ENCODE measurements at regions not wholly inside any gene's neighbourhood (a gene's known extent, or its start where the extent isn't known, plus 50 kb on each side); places are given as distances from the start of the nearest gene placed in this dataset.

DNA sequence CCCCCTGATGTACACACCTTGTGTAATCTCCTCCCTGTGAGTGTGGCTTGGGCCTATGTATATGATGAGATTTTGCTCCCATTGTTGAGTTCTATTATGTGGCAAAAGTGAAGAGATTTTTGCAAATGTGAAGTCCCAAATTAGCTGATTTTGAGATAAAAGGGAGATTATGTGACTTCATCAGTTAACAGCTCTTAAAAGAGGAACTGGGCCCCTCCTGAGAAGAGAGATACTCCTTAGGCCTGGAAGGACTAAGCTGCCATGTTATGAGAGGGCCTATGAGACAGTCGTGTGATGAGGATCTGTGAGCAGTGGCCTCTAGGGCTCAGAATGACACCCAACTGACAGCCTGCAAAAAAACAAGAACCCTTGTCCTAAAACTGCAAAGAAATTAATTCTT, 93.4 kb downstream of the OR5AK2 start:
- Histone ChIP-seq H3K4me1 (ENCODE audit: control insufficient read depth, insufficient read depth, low read length) (peaks cover 7% of the 10 kb centered on the region; the same call in 1 of the 2 replicates), H3K4me3 (ENCODE audit: low read depth, low read length) (no peak overlapping the region), H3K9ac (ENCODE audit: low read depth, low read length) (no peak overlapping the region), H3K36me3 (ENCODE audit: control insufficient read depth, insufficient read depth, low read length) (no peaks in the 10 kb centered on the region), H3K27ac (ENCODE audit: low read depth, low read length) (no peak overlapping the region), H3K27me3 (ENCODE audit: control insufficient read depth, insufficient read depth, low read length) (no peaks in the 10 kb centered on the region), H3K9me3 (ENCODE audit: control insufficient read depth, insufficient read depth, low read length) (no peaks in the 10 kb centered on the region; the same call in 1 of the 2 replicates)

DNA sequence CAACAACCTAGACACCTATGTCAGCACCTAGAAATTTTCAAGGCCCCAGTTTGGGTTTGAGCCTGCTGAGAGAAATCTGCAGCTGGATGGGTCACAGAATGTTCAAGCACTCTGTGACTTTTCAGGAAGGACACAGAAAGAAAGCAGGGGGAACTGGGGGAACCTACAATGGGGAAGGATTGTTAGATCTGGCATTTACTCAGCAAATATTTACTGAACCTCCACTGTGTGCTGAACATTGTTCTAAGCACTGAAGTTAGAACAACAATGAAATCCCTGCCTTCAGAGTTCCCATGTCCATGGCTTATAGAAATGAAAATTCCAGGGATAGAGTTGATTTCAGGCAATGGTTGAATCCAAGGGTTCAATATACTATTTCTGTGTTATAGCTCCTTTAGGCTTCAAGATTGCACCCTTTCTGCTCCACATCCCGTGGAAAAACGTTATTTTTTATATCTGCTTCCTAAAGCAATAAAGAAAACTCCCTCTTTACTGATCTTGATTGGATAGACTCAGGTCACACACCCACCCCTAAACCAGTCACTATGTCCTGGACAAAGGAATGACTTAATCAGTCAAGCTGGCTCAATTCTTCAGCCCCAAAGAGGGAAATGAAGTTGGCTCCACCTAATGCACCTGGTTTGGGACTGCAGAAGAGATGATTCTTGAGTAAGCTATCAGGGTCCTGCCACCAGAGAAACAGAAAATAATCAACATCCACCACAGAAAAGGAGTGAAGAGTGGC, 95.1 kb downstream of the OR5AK2 start:
- H3K4me3 ChIP-seq (ENCODE audit: low read depth, low read length) = no peak overlapping the region
- H3K4me1 ChIP-seq (ENCODE audit: control insufficient read depth, insufficient read depth, low read length) = peaks cover 7% of the 10 kb centered on the region; the same call in 1 of the 2 replicates
- H3K9me3 ChIP-seq (ENCODE audit: control insufficient read depth, insufficient read depth, low read length) = no peaks in the 10 kb centered on the region; the same call in 1 of the 2 replicates
- no peak overlapping the region for H3K9ac ChIP-seq (ENCODE audit: low read depth, low read length)
- no peaks in the 10 kb centered on the region for H3K27me3 ChIP-seq (ENCODE audit: control insufficient read depth, insufficient read depth, low read length)
- H3K36me3 ChIP-seq (ENCODE audit: control insufficient read depth, insufficient read depth, low read length) = no peaks in the 10 kb centered on the region
- H3K27ac ChIP-seq (ENCODE audit: low read depth, low read length) = no peak overlapping the region

DNA sequence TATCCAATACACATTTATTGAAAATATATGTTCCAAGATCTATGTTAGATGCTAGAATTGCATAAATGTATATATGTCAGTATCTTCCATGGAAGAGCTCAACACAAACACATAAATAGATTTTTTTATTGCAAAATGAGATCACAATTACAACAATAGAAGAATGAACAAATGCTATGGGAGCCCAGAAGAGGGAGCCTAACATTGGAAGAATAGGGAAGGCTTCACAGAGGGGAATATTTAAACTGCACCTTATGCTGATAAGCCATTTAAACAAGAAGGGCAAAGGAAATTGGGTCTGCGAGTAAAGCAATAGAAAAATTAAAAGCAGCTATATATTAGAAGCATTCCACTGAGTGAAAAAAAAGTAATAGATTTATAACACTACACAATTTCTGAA, 96.1 kb upstream of the LRRC55 start:
- Histone ChIP-seq H3K27ac (ENCODE audit: low read depth, low read length) (no peak overlapping the region), H3K36me3 (ENCODE audit: control insufficient read depth, insufficient read depth, low read length) (no peaks in the 10 kb centered on the region), H3K9ac (ENCODE audit: low read depth, low read length) (no peak overlapping the region), H3K4me3 (ENCODE audit: low read depth, low read length) (no peak overlapping the region), H3K27me3 (ENCODE audit: control insufficient read depth, insufficient read depth, low read length) (no peaks in the 10 kb centered on the region), H3K4me1 (ENCODE audit: control insufficient read depth, insufficient read depth, low read length) (peaks cover 7% of the 10 kb centered on the region; the same call in 1 of the 2 replicates), H3K9me3 (ENCODE audit: control insufficient read depth, insufficient read depth, low read length) (no peaks in the 10 kb centered on the region; the same call in 1 of the 2 replicates)

DNA sequence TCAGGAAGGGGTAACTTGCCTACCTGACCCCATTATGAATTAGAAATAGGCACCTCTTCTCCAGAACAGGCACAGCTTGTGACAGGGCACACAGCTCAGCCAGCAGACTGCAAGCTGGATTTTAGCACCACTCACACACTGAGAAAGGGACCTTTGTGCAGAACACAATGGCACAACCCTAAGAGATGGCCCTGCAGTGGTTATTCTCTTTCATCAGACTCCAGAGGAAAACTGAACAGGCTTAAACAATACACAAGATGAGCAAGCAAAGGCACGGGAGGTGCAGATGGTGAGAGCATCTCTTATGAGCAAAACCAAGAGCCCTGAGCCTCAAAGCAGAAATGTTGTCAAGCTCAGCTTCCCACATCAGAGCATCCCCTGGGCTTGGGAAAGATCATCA, 93.8 kb upstream of the LRRC55 start:
- Histone ChIP-seq H3K27ac (ENCODE audit: low read depth, low read length) (no peak overlapping the region), H3K9ac (ENCODE audit: low read depth, low read length) (no peak overlapping the region), H3K4me1 (ENCODE audit: control insufficient read depth, insufficient read depth, low read length) (no peaks in the 10 kb centered on the region), H3K36me3 (ENCODE audit: control insufficient read depth, insufficient read depth, low read length) (no peaks in the 10 kb centered on the region), H3K27me3 (ENCODE audit: control insufficient read depth, insufficient read depth, low read length) (no peaks in the 10 kb centered on the region), H3K9me3 (ENCODE audit: control insufficient read depth, insufficient read depth, low read length) (no peaks in the 10 kb centered on the region), H3K4me3 (ENCODE audit: low read depth, low read length) (no peak overlapping the region)

DNA sequence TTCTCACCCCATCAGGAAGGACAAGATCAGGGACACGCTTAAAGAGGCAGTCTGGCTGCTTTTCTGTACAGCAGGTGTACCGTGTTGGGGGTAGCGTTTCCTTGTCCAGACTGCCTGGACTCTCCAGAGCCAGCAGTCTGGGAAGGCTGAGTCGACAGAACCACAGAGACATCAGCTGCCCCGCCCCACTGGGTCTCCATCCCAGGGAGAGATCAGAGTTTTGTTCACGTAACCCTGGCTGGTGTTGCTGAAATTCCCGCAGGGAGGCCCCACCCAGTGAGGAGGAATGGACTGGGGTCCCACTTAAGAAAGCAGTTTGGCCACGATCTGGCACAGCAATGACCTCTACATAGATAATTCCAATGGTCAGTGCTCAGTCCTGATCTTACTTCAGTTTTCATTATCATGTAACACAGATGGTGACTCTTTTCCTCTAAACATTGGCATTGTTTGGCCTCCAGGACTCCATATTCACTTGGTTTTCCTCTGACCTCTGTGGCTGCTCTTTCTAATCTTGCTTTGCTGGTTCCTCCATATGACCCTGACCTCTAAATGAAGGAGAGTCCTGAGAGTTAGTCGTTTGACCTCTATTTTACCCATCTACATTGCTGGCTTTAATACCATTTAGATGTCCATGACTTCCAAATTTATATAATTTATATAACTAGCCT, 89.6 kb upstream of the LRRC55 start:
- H3K27me3 ChIP-seq (ENCODE audit: control insufficient read depth, insufficient read depth, low read length) = no peaks in the 10 kb centered on the region
- no peaks in the 10 kb centered on the region for H3K36me3 ChIP-seq (ENCODE audit: control insufficient read depth, insufficient read depth, low read length)
- no peak overlapping the region for H3K9ac ChIP-seq (ENCODE audit: low read depth, low read length)
- no peak overlapping the region for H3K4me3 ChIP-seq (ENCODE audit: low read depth, low read length)
- no peaks in the 10 kb centered on the region for H3K4me1 ChIP-seq (ENCODE audit: control insufficient read depth, insufficient read depth, low read length)
- no peaks in the 10 kb centered on the region for H3K9me3 ChIP-seq (ENCODE audit: control insufficient read depth, insufficient read depth, low read length)
- no peak overlapping the region for H3K27ac ChIP-seq (ENCODE audit: low read depth, low read length)

DNA sequence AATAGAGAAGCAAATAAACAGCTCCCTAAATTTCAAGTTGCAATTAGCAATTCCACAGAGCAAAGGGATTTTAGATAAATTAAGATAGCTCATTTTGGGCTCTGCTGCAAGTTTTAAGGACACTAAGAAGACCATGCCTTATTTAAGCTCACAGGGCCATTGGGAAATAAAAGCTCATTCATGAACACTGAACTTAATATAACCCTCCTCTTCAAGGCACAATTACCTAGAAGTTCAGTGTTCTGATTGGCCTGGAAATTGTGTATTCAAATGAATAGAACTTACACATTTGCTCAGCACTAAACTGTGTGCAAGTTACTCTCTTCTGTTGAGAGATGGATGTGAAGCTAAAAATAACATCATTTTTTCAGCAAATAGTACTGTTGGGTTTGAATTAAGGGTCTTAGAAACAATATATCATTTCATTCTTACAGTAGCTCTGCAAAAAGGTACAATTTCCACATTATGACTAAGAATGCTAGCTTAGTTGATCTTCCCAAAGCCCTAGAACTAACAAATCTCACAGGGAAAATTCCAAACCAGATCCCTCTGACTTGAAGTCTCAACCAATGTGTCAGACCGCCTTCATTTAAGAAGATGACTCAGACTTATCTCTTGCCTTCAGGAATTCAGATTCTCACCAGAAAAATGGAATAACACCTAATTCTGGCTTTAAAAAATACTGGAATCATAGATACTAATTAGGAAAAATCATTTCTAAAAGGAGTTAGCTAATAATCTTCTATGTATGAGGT, 87.4 kb upstream of the LRRC55 start:
- Histone ChIP-seq H3K9me3 (ENCODE audit: control insufficient read depth, insufficient read depth, low read length) (no peaks in the 10 kb centered on the region), H3K27ac (ENCODE audit: low read depth, low read length) (no peak overlapping the region)

DNA sequence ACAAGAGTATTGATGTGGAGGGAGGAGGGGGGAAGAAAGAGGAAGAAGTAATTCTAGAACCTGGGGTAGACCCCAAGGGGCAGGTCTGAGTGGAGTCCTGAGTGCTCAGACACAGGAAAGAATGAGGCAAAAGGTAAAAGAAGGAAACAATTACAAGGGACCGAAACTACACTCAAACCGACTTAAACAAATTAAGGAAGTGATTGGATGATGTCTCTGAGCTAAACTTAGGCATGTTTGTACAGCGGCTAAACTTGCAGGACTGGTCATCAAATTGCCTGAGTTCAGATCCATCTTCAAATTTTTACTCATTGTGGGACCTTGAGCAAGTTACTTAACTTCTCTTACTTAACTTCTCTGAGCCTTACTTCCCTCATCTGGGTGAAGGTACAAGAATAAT, 86.3 kb upstream of the LRRC55 start:
- H3K9ac ChIP-seq (ENCODE audit: low read depth, low read length) = no peak overlapping the region

More for the DNA sequence above, 87.4 kb upstream of the LRRC55 start:
- Histone ChIP-seq H3K4me1 (ENCODE audit: control insufficient read depth, insufficient read depth, low read length) (no peaks in the 10 kb centered on the region), H3K9ac (ENCODE audit: low read depth, low read length) (no peak overlapping the region), H3K36me3 (ENCODE audit: control insufficient read depth, insufficient read depth, low read length) (no peaks in the 10 kb centered on the region), H3K27me3 (ENCODE audit: control insufficient read depth, insufficient read depth, low read length) (no peaks in the 10 kb centered on the region), H3K4me3 (ENCODE audit: low read depth, low read length) (no peak overlapping the region)

DNA sequence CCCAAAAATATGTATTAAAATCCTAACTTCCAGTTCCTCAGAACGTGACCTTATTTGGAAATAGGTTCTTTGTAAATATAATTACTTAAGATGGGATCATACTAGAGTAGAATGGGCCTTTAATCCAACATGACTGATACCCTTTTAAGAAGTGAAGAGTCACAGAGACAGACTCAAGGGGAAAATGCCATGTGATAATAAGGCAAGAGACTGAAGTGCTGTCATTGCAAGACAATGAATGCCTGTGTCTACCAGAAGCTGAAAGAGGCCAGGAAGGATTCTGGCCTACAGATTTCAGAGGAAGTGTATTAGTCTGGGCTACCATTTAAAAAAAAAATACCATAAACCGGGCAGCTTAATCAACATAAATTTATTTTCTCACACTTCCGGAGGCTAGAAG, 85.9 kb upstream of the LRRC55 start:
- no peaks in the 10 kb centered on the region for H3K9me3 ChIP-seq (ENCODE audit: control insufficient read depth, insufficient read depth, low read length)
- H3K27ac ChIP-seq (ENCODE audit: low read depth, low read length) = no peak overlapping the region
- no peak overlapping the region for H3K9ac ChIP-seq (ENCODE audit: low read depth, low read length)
- no peaks in the 10 kb centered on the region for H3K27me3 ChIP-seq (ENCODE audit: control insufficient read depth, insufficient read depth, low read length)
- 0 out of 2 replicates have a peak, but pooled peaks cover under 1% of the 10 kb centered on the region for H3K4me1 ChIP-seq (ENCODE audit: control insufficient read depth, insufficient read depth, low read length)
- no peaks in the 10 kb centered on the region for H3K36me3 ChIP-seq (ENCODE audit: control insufficient read depth, insufficient read depth, low read length)
- no peak overlapping the region for H3K4me3 ChIP-seq (ENCODE audit: low read depth, low read length)

More for the DNA sequence above, 86.3 kb upstream of the LRRC55 start:
- H3K4me3 ChIP-seq (ENCODE audit: low read depth, low read length) = no peak overlapping the region
- H3K4me1 ChIP-seq (ENCODE audit: control insufficient read depth, insufficient read depth, low read length) = no peaks in the 10 kb centered on the region
- no peaks in the 10 kb centered on the region for H3K9me3 ChIP-seq (ENCODE audit: control insufficient read depth, insufficient read depth, low read length)
- H3K36me3 ChIP-seq (ENCODE audit: control insufficient read depth, insufficient read depth, low read length) = no peaks in the 10 kb centered on the region
- H3K27me3 ChIP-seq (ENCODE audit: control insufficient read depth, insufficient read depth, low read length) = no peaks in the 10 kb centered on the region
- no peak overlapping the region for H3K27ac ChIP-seq (ENCODE audit: low read depth, low read length)

DNA sequence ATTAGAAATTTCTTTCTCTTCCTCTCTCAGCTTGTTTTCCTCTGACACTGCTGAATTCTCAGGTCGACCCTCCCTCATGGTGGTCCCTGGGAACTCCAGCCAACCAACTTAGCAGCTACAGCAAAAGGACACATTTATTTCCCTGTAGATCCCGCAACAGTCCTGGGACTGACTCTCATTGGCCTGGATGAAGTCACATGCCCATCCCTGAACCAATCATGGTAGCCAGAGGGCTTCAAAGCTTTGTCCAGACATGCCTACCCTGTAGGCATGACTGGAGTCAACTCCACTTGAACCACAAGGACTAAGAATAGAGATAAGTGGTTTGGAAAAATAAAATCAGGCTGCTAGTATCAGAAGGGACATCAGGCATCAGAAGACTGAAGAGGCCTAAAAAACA, 84.6 kb upstream of the LRRC55 start:
- H3K4me1 ChIP-seq (ENCODE audit: control insufficient read depth, insufficient read depth, low read length) = 0 out of 2 replicates have a peak, but pooled peaks cover 5% of the 10 kb centered on the region
- H3K9me3 ChIP-seq (ENCODE audit: control insufficient read depth, insufficient read depth, low read length) = no peaks in the 10 kb centered on the region
- H3K4me3 ChIP-seq (ENCODE audit: low read depth, low read length) = no peak overlapping the region
- no peak overlapping the region for H3K9ac ChIP-seq (ENCODE audit: low read depth, low read length)
- H3K27me3 ChIP-seq (ENCODE audit: control insufficient read depth, insufficient read depth, low read length) = no peaks in the 10 kb centered on the region
- no peak overlapping the region for H3K27ac ChIP-seq (ENCODE audit: low read depth, low read length)
- no peaks in the 10 kb centered on the region for H3K36me3 ChIP-seq (ENCODE audit: control insufficient read depth, insufficient read depth, low read length)

DNA sequence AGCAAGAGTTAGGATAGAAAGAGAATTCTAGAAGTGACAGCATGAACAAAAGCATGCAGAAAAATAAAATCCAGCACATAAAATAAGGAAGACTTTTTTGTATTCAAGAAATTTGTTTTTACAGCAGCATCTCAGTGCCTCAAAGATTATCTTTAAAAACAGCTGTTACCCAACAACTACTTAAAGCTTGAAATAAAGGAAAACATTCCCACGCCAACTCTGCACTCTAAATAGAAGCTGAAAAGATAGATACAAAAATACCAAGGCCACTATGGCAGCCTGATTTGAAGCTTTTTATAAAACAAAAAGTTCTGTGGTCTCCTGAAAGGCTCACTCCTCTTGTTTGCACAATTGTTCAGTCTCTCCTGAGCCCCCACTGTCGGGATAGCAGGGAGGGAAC, 83.6 kb upstream of the LRRC55 start:
- no peak overlapping the region for H3K9ac ChIP-seq (ENCODE audit: low read depth, low read length)
- H3K4me3 ChIP-seq (ENCODE audit: low read depth, low read length) = no peak overlapping the region
- no peaks in the 10 kb centered on the region for H3K27me3 ChIP-seq (ENCODE audit: control insufficient read depth, insufficient read depth, low read length)
- no peaks in the 10 kb centered on the region for H3K9me3 ChIP-seq (ENCODE audit: control insufficient read depth, insufficient read depth, low read length)
- H3K4me1 ChIP-seq (ENCODE audit: control insufficient read depth, insufficient read depth, low read length) = 0 out of 2 replicates have a peak, but pooled peaks cover 5% of the 10 kb centered on the region
- no peak overlapping the region for H3K27ac ChIP-seq (ENCODE audit: low read depth, low read length)
- H3K36me3 ChIP-seq (ENCODE audit: control insufficient read depth, insufficient read depth, low read length) = no peaks in the 10 kb centered on the region

Measured in HUES48 (cell line).